Endothelial cell of umbilical vein (primary cell): ENCODE measurements at regions not wholly inside any gene's neighbourhood (a gene's known extent, or its start where the extent isn't known, plus 50 kb on each side); places are given as distances from the start of the nearest gene placed in this dataset.

Source experiments
- BruUV-seq: library from RNA; stranded (reverse); fragments of 400-500 nt; replicated peaks from 2 replicates; lab custom pipeline; 2021; lab: Mats Ljungman, UMichigan
- CTCF ChIA-PET: fragments of 300-600, 350-600 bp; sonication (Branson Sonifier 250); formaldehyde crosslinking; loops from one replicate; lab custom pipeline; 2021; ENCODE audit warnings: antibody characterized with exemption, inconsistent platforms; lab: Charles Lee
- POLR2A ChIA-PET: fragments of 300-600, 350-600 bp; sonication (Branson Sonifier 250); formaldehyde crosslinking; loops from one replicate; lab custom pipeline; 2021; ENCODE audit warnings: antibody characterized with exemption, inconsistent platforms; lab: Charles Lee
- DNase-seq: peaks from one replicate; pipeline ENCODE4 v3.0.0-alpha.2; 2011; ENCODE audit warnings: low read depth, low spot score
- FAIRE-seq: peaks from 2 replicates; lab custom pipeline; 2011; peaks lifted over from hg19 to GRCh38; lab: Jason Lieb, UNC
- H2AFZ ChIP-seq: 2 replicates; pipeline ENCODE4 v1.6.0; 2012; ENCODE audit warnings: low read depth, low read length, control low read depth, inconsistent platforms
- H3K27ac ChIP-seq: 2 replicates; pipeline ENCODE4 v1.5.1; 2011; ENCODE audit warnings: low read depth, mild to moderate bottlenecking, control low read depth, low read length, moderate library complexity; ENCODE audit not compliant: insufficient read depth
- H3K27me3 ChIP-seq, 2 experiments: 2 replicates each; pipeline versions ENCODE4 v1.6.0 to v1.6.1; 2011; ENCODE audit warnings: low read length in 2 of 2, mixed read lengths in 1 of 2; ENCODE audit not compliant: control insufficient read depth in 2 of 2, insufficient read depth in 2 of 2
- H3K36me3 ChIP-seq, 2 experiments: 2 replicates in 1 of 2; 3 replicates in 1 of 2; pipeline ENCODE4 v1.5.1; 2011; ENCODE audit warnings: low read length in 2 of 2, mild to moderate bottlenecking in 1 of 2, moderate library complexity in 1 of 2; ENCODE audit not compliant: control insufficient read depth in 2 of 2, insufficient read depth in 2 of 2; ENCODE audit errors: extremely low read depth in 1 of 2
- H3K4me1 ChIP-seq: 3 replicates; pipeline ENCODE4 v1.5.1; 2011; ENCODE audit warnings: mild to moderate bottlenecking, low read length; ENCODE audit not compliant: control insufficient read depth, insufficient read depth; ENCODE audit errors: extremely low read depth
- H3K4me2 ChIP-seq: 2 replicates; pipeline ENCODE4 v1.6.1; 2011; ENCODE audit warnings: low read length, control low read depth, mixed read lengths; ENCODE audit not compliant: insufficient read depth
- H3K4me3 ChIP-seq, 3 experiments: fragments of 200-600 bp in 1 of 3; sonication (generic), shearing (Covaris generic) in 1 of 3; replicated peaks in 1 of 3; 2 replicates each; pipeline ENCODE4 v1.5.1; 2011 to 2016; ENCODE audit warnings: control low read depth in 3 of 3, low read length in 3 of 3, mild to moderate bottlenecking in 2 of 3, inconsistent platforms in 1 of 3, low read depth in 1 of 3, moderate library complexity in 1 of 3; ENCODE audit not compliant: insufficient read depth in 1 of 3
- H3K79me2 ChIP-seq: 2 replicates; pipeline ENCODE4 v1.6.0; 2012; ENCODE audit warnings: low read length, inconsistent platforms; ENCODE audit not compliant: control insufficient read depth, insufficient read depth
- H3K9ac ChIP-seq: replicated peaks from 2 replicates; pipeline ENCODE3; 2011; ENCODE audit warnings: low read length, control low read depth; ENCODE audit not compliant: insufficient read depth; ENCODE audit errors: extremely low read depth
- H3K9me1 ChIP-seq: replicated peaks from 3 replicates; pipeline ENCODE4 v1.6.0; 2011; ENCODE audit warnings: mild to moderate bottlenecking, low read length; ENCODE audit not compliant: control insufficient read depth, insufficient read depth; ENCODE audit errors: extremely low read depth
- H3K9me3 ChIP-seq: replicated peaks from 2 replicates; pipeline ENCODE4 v1.5.1; 2012; ENCODE audit warnings: low read length, inconsistent platforms; ENCODE audit not compliant: control insufficient read depth, insufficient read depth
- H4K20me1 ChIP-seq: replicated peaks from 2 replicates; pipeline ENCODE3; 2011; ENCODE audit warnings: mild to moderate bottlenecking, low read length; ENCODE audit not compliant: control insufficient read depth, insufficient read depth; ENCODE audit errors: extremely low read depth
- CTCF ChIP-seq, 2 donors: IDR thresholded peaks; 1 replicate in 1 of 2; 2 replicates in 1 of 2; pipeline ENCODE4 v1.5.1; 2011; ENCODE audit warnings: low read length in 2 of 2, mild to moderate bottlenecking in 2 of 2, moderate library complexity in 2 of 2, control low read depth in 1 of 2, inconsistent platforms in 1 of 2, low read depth in 1 of 2; ENCODE audit not compliant: insufficient read depth in 1 of 2; ENCODE audit errors: extremely low read depth in 1 of 2
- EZH2 ChIP-seq: IDR thresholded peaks from 2 replicates; pipeline ENCODE4 v1.6.1; 2012; ENCODE audit warnings: borderline replicate concordance, low read depth, mild to moderate bottlenecking, moderate library complexity, low read length, inconsistent platforms; ENCODE audit not compliant: severe bottlenecking
- FOS ChIP-seq: IDR thresholded peaks from 2 replicates; pipeline ENCODE4 v1.6.1; 2011; ENCODE audit warnings: mild to moderate bottlenecking, low read length, moderate library complexity, borderline replicate concordance; ENCODE audit not compliant: insufficient read depth
- GATA2 ChIP-seq: IDR thresholded peaks from 2 replicates; pipeline ENCODE4 v1.7.0; 2011; ENCODE audit warnings: low read depth, mild to moderate bottlenecking, moderate library complexity, mixed read lengths, low read length; ENCODE audit not compliant: insufficient read length, insufficient read depth
- JUN ChIP-seq: IDR thresholded peaks from 2 replicates; pipeline ENCODE4 v1.6.1; 2011; ENCODE audit warnings: borderline replicate concordance, low read depth; ENCODE audit not compliant: insufficient read length, insufficient read depth
- MAX ChIP-seq: IDR thresholded peaks from 2 replicates; pipeline ENCODE4 v1.6.1; 2011; ENCODE audit not compliant: insufficient read depth, insufficient read length
- MYC ChIP-seq: IDR thresholded peaks from one replicate; pipeline ENCODE4 v1.6.1; 2011; ENCODE audit warnings: mild to moderate bottlenecking, low read depth, low read length
- POLR2A ChIP-seq: IDR thresholded peaks from 2 replicates; pipeline ENCODE4 v1.6.1; 2012; ENCODE audit warnings: low read depth, mild to moderate bottlenecking, control low read depth, low read length
- POLR2AphosphoS5 ChIP-seq: IDR thresholded peaks from 2 replicates; pipeline ENCODE4 v1.6.1; 2012; ENCODE audit warnings: low read depth, mild to moderate bottlenecking, control low read depth, low read length, moderate library complexity; ENCODE audit not compliant: insufficient read depth
- dilution Hi-C: fragments of 300-500 bp; cut with MboI; formaldehyde crosslinking; loops from one replicate; pipeline ENCODE4 v1.15.0; 2019; ENCODE audit warnings: low sequenced_read_pairs; ENCODE audit not compliant: extremely low pct_ligation_motif_present
- intact Hi-C: fragments of 100-400 bp; cut with micrococcal nuclease; formaldehyde crosslinking; loops from one replicate; pipeline ENCODE4 v1.10.0; 2022

- CTCF ChIA-PET = no interaction called here
- no peaks in the 10 kb centered on the region for H3K27me3 ChIP-seq
- H3K9ac ChIP-seq = no peak overlapping the region
- H3K4me1 ChIP-seq = no peaks in the 10 kb centered on the region
- H4K20me1 ChIP-seq = no peaks in the 10 kb centered on the region
- BruUV-seq = no TSS peak
- no peak for FAIRE-seq
- no peaks in the 10 kb centered on the region for H3K79me2 ChIP-seq
- no peak for DNase-seq
- no peaks in the 10 kb centered on the region for H3K9me3 ChIP-seq
- H3K4me2 ChIP-seq = no peak overlapping the region
- POLR2A ChIA-PET = no interaction called here
- H3K36me3 ChIP-seq = no peaks in the 10 kb centered on the region
- TF ChIP-seq EZH2 (no peak), POLR2A (no peak), FOS (no peak), GATA2 (no peak), JUN (no peak), MYC (no peak)
- no peak overlapping the region for H3K4me3 ChIP-seq
- no peaks in the 10 kb centered on the region for H3K9me1 ChIP-seq
- dilution Hi-C loops (no loop called here), intact Hi-C loops (no loop called here)
- H2AFZ ChIP-seq = no peak overlapping the region
- no peak overlapping the region for H3K27ac ChIP-seq
These were observed 118.6 kb upstream of the ZNF536 start for GRCh38 chr19:30253581-30253996.

- FAIRE-seq = no peak
- POLR2A ChIA-PET = no interaction called here
- Histone ChIP-seq H3K36me3 (no peaks in the 10 kb centered on the region), H4K20me1 (no peaks in the 10 kb centered on the region), H3K9me1 (no peaks in the 10 kb centered on the region), H2AFZ (no peak overlapping the region), H3K4me3 (no peak overlapping the region), H3K4me2 (no peak overlapping the region), H3K4me1 (no peaks in the 10 kb centered on the region), H3K27me3 (no peaks in the 10 kb centered on the region), H3K27ac (no peak overlapping the region), H3K79me2 (no peaks in the 10 kb centered on the region), H3K9ac (no peak overlapping the region), H3K9me3 (no peaks in the 10 kb centered on the region)
- TF ChIP-seq POLR2AphosphoS5 (no peak), MAX (no peak), GATA2 (no peak), CTCF (IDR thresholded peaks at IDR 0.05; ENCODE audit: extremely low read depth in 1 of 2, insufficient read depth in 1 of 2, low read depth in 1 of 2, low read length in 2 of 2) (no peak), FOS (no peak), EZH2 (no peak), POLR2A (no peak), MYC (no peak), JUN (no peak)
- CTCF ChIA-PET = interaction anchor here (0.7 kb wide), 1 partner anchor 193 kb away, joined by 3 read pairs; no protein-coding TSS in a partner anchor
- DNase-seq = no peak
- intact Hi-C loops = no loop called here
- BruUV-seq = no TSS peak
- dilution Hi-C loops = no loop called here
These were observed 118.0 kb upstream of the ZNF536 start for GRCh38 chr19:30254158-30254557.
